Endothelial cell of umbilical vein (primary cell): ENCODE measurements at regions not wholly inside any gene's neighbourhood (a gene's known extent, or its start where the extent isn't known, plus 50 kb on each side); places are given as distances from the start of the nearest gene placed in this dataset.

Experiments used
- CTCF ChIP-seq, 2 donors: IDR thresholded peaks; 1 replicate in 1 of 2; 2 replicates in 1 of 2; pipeline ENCODE4 v1.5.1; 2011; ENCODE audit warnings: low read length in 2 of 2, mild to moderate bottlenecking in 2 of 2, moderate library complexity in 2 of 2, control low read depth in 1 of 2, inconsistent platforms in 1 of 2, low read depth in 1 of 2; ENCODE audit not compliant: insufficient read depth in 1 of 2; ENCODE audit errors: extremely low read depth in 1 of 2
- EZH2 ChIP-seq: IDR thresholded peaks from 2 replicates; pipeline ENCODE4 v1.6.1; 2012; ENCODE audit warnings: borderline replicate concordance, low read depth, mild to moderate bottlenecking, moderate library complexity, low read length, inconsistent platforms; ENCODE audit not compliant: severe bottlenecking
- FOS ChIP-seq: IDR thresholded peaks from 2 replicates; pipeline ENCODE4 v1.6.1; 2011; ENCODE audit warnings: mild to moderate bottlenecking, low read length, moderate library complexity, borderline replicate concordance; ENCODE audit not compliant: insufficient read depth
- GATA2 ChIP-seq: IDR thresholded peaks from 2 replicates; pipeline ENCODE4 v1.7.0; 2011; ENCODE audit warnings: low read depth, mild to moderate bottlenecking, moderate library complexity, mixed read lengths, low read length; ENCODE audit not compliant: insufficient read length, insufficient read depth
- JUN ChIP-seq: IDR thresholded peaks from 2 replicates; pipeline ENCODE4 v1.6.1; 2011; ENCODE audit warnings: borderline replicate concordance, low read depth; ENCODE audit not compliant: insufficient read length, insufficient read depth
- MAX ChIP-seq: IDR thresholded peaks from 2 replicates; pipeline ENCODE4 v1.6.1; 2011; ENCODE audit not compliant: insufficient read depth, insufficient read length
- MYC ChIP-seq: IDR thresholded peaks from one replicate; pipeline ENCODE4 v1.6.1; 2011; ENCODE audit warnings: mild to moderate bottlenecking, low read depth, low read length
- POLR2A ChIP-seq: IDR thresholded peaks from 2 replicates; pipeline ENCODE4 v1.6.1; 2012; ENCODE audit warnings: low read depth, mild to moderate bottlenecking, control low read depth, low read length
- POLR2AphosphoS5 ChIP-seq: IDR thresholded peaks from 2 replicates; pipeline ENCODE4 v1.6.1; 2012; ENCODE audit warnings: low read depth, mild to moderate bottlenecking, control low read depth, low read length, moderate library complexity; ENCODE audit not compliant: insufficient read depth

- TF ChIP-seq EZH2 (no peak), CTCF (IDR thresholded peaks at IDR 0.05; ENCODE audit: extremely low read depth in 1 of 2, insufficient read depth in 1 of 2, low read depth in 1 of 2, low read length in 2 of 2) (no peak), POLR2A (no peak), FOS (no peak), POLR2AphosphoS5 (no peak), MAX (no peak), GATA2 (no peak), JUN (no peak), MYC (no peak)
These were observed 707.2 kb downstream of the NTRK3 start for GRCh38 chr15:87549296-87549695.
